B cell (primary cell): ENCODE measurements at regions not wholly inside any gene's neighbourhood (a gene's known extent, or its start where the extent isn't known, plus 50 kb on each side); places are given as distances from the start of the nearest gene placed in this dataset.

Experiments
- ATAC-seq: fragments of 200-7000 bp; cut with Tn5 transposase; one replicate; pipeline ENCODE4 v1.10.0; 2021; ENCODE audit warnings: low read depth, mild to moderate bottlenecking, moderate number of reproducible peaks, moderate library complexity
- CTCF ChIA-PET: fragments of 350-600 bp; sonication (Branson Sonifier 250); formaldehyde crosslinking; loops from one replicate; lab custom pipeline; 2021; ENCODE audit warnings: antibody characterized with exemption, inconsistent platforms; lab: Charles Lee
- POLR2A ChIA-PET: fragments of 350-600 bp; sonication (Branson Sonifier 250); formaldehyde crosslinking; loops from one replicate; lab custom pipeline; 2021; ENCODE audit warnings: antibody characterized with exemption; lab: Charles Lee
- DNase-seq: peaks from one replicate; pipeline ENCODE4 v3.0.0; 2013
- H2AFZ ChIP-seq: 2 replicates; pipeline ENCODE4 v1.6.1; 2012; ENCODE audit warnings: mild to moderate bottlenecking, low read depth, low read length; ENCODE audit not compliant: insufficient read depth, poor library complexity, severe bottlenecking
- H3K27ac ChIP-seq, 2 donors: 1 replicate in 1 of 2; 2 replicates in 1 of 2; pipeline ENCODE4 v1.5.1; 2012 to 2013; ENCODE audit warnings: low read length in 2 of 2, mild to moderate bottlenecking in 2 of 2, moderate library complexity in 1 of 2
- H3K27me3 ChIP-seq, 4 experiments: fragments of 200-600 bp in 1 of 4; sonication (generic) in 1 of 4; replicated peaks in 1 of 4; 1 replicate in 2 of 4; 2 replicates in 2 of 4; pipeline versions ENCODE4 v1.6.1 to v1.7.0; 2013 to 2016; ENCODE audit warnings: low read length in 3 of 4, mild to moderate bottlenecking in 2 of 4, mixed read lengths in 1 of 4, moderate library complexity in 1 of 4; ENCODE audit not compliant: insufficient read depth in 4 of 4, control insufficient read depth in 3 of 4; ENCODE audit errors: control extremely low read depth in 1 of 4
- H3K36me3 ChIP-seq, 2 experiments: replicated peaks in 1 of 2; 1 replicate in 1 of 2; 2 replicates in 1 of 2; pipeline versions ENCODE4 v1.6.1 to v1.7.1; 2013; ENCODE audit warnings: low read length in 1 of 2; ENCODE audit not compliant: insufficient read depth in 2 of 2, control insufficient read depth in 1 of 2; ENCODE audit errors: control extremely low read depth in 1 of 2, extremely low read depth in 1 of 2
- H3K4me1 ChIP-seq, 2 donors: fragments of 200-600 bp in 1 of 2; sonication (generic) in 1 of 2; 1 replicate in 1 of 2; 2 replicates in 1 of 2; pipeline versions ENCODE4 v1.5.1 to v1.6.1; 2013 to 2017; ENCODE audit warnings: low read length in 2 of 2; ENCODE audit not compliant: control insufficient read depth in 2 of 2, insufficient read depth in 2 of 2
- H3K4me2 ChIP-seq: replicated peaks from 2 replicates; pipeline ENCODE3; 2012; ENCODE audit warnings: mild to moderate bottlenecking, low read depth, low read length; ENCODE audit not compliant: poor library complexity, severe bottlenecking
- H3K4me3 ChIP-seq, 5 experiments: fragments of 200-600 bp in 1 of 5; sonication (generic) in 1 of 5; 1 replicate in 3 of 5; 2 replicates in 2 of 5; pipeline versions ENCODE4 v1.5.1 to v1.7.0; 2011 to 2016; ENCODE audit warnings: low read length in 4 of 5, mild to moderate bottlenecking in 4 of 5, low read depth in 2 of 5, control low read depth in 1 of 5, moderate library complexity in 1 of 5; ENCODE audit not compliant: insufficient read depth in 1 of 5; ENCODE audit errors: control extremely low read depth in 1 of 5, extremely low read depth in 1 of 5
- H3K79me2 ChIP-seq: fragments of 200-600 bp; sonication (generic); one replicate; pipeline ENCODE4 v1.6.0; 2016; ENCODE audit warnings: low read length; ENCODE audit not compliant: control insufficient read depth, insufficient read depth
- H3K9ac ChIP-seq: fragments of 200-600 bp; sonication (generic); 2 replicates; pipeline ENCODE4 v1.6.1; 2017; ENCODE audit warnings: mild to moderate bottlenecking, low read length, moderate library complexity
- H3K9me3 ChIP-seq, 3 donors: one replicate each; pipeline versions ENCODE4 v1.6.1 to v1.7.1; 2013; ENCODE audit warnings: low read length in 2 of 3; ENCODE audit not compliant: control insufficient read depth in 2 of 3, insufficient read depth in 1 of 3; ENCODE audit errors: control extremely low read depth in 1 of 3
- H4K20me1 ChIP-seq: 2 replicates; pipeline ENCODE4 v1.6.0; 2012; ENCODE audit warnings: mild to moderate bottlenecking, low read length; ENCODE audit not compliant: insufficient read depth, control insufficient read depth, poor library complexity, severe bottlenecking
- H3K27ac Mint-ChIP-seq: one replicate; pipeline ENCODE4 v1.8.0; 2021; ENCODE audit warnings: mixed read lengths
- H3K27me3 Mint-ChIP-seq: one replicate; pipeline ENCODE4 v1.8.0; 2021; ENCODE audit warnings: mixed read lengths
- H3K4me1 Mint-ChIP-seq: one replicate; pipeline ENCODE4 v1.8.0; 2021; ENCODE audit warnings: mixed read lengths
- H3K4me3 Mint-ChIP-seq: one replicate; pipeline ENCODE4 v1.8.0; 2021; ENCODE audit warnings: mixed read lengths
- H3K9me3 Mint-ChIP-seq: one replicate; pipeline ENCODE4 v1.8.0; 2022; ENCODE audit warnings: mixed read lengths; ENCODE audit not compliant: insufficient read depth
- EZH2 ChIP-seq: IDR thresholded peaks from 2 replicates; pipeline ENCODE4 v1.6.1; 2012; ENCODE audit warnings: borderline replicate concordance, low read depth, mild to moderate bottlenecking, moderate library complexity, low read length; ENCODE audit not compliant: insufficient read depth, poor library complexity, severe bottlenecking
- WGBS: methylation state at CpG from one replicate; pipeline ENCODE4 v1.1.5; 2013; ENCODE audit warnings: missing lambda C conversion rate; ENCODE audit not compliant: insufficient coverage; 5-methylcytosine and 5-hydroxymethylcytosine counted together
- intact Hi-C: fragments of 100-400 bp; cut with micrococcal nuclease; formaldehyde crosslinking; loops from one replicate; pipeline ENCODE4 v1.10.0; 2022
- TF ChIP-seq, protein P1 (sequence below): fragments of 200-600 bp; IDR thresholded peaks from one replicate; pipeline ENCODE4 v1.8.0; 2022; ENCODE audit warnings: antibody characterized with exemption, mild to moderate bottlenecking

DNA sequence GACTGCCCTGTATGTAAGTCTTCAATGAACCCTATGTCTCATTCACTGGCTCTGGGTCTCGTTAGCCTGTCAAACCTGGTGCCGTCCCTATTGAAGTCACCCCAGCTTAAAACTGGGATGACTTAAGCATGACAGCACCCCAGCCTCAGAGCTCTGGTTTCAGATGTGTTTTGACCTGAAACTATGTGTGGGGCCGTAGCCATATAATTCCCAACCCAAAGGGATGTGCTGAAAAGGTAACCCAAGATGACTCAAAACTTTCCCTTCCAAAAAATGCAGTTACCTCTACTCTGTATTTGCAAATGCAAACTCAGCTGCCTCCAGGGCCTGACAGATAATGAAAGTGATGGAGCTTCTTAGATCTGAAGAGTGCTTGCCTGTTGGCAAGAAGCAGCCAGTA lies 478.3 kb upstream of the ERCC4 start:
- POLR2A ChIA-PET = no interaction called here
- no peak for DNase-seq
- Histone ChIP-seq H2AFZ (no peak overlapping the region), H3K27ac (no peak overlapping the region), H3K79me2 (no peaks in the 10 kb centered on the region), H4K20me1 (no peaks in the 10 kb centered on the region), H3K4me3 (no peak overlapping the region), H3K36me3 (no peaks in the 10 kb centered on the region), H3K9me3 (no peaks in the 10 kb centered on the region), H3K4me2 (no peak overlapping the region), H3K9ac (no peak overlapping the region), H3K27me3 (no peaks in the 10 kb centered on the region), H3K4me1 (no peaks in the 10 kb centered on the region)
- TF ChIP-seq EZH2 = no peak
- TF ChIP-seq, protein P1, sequence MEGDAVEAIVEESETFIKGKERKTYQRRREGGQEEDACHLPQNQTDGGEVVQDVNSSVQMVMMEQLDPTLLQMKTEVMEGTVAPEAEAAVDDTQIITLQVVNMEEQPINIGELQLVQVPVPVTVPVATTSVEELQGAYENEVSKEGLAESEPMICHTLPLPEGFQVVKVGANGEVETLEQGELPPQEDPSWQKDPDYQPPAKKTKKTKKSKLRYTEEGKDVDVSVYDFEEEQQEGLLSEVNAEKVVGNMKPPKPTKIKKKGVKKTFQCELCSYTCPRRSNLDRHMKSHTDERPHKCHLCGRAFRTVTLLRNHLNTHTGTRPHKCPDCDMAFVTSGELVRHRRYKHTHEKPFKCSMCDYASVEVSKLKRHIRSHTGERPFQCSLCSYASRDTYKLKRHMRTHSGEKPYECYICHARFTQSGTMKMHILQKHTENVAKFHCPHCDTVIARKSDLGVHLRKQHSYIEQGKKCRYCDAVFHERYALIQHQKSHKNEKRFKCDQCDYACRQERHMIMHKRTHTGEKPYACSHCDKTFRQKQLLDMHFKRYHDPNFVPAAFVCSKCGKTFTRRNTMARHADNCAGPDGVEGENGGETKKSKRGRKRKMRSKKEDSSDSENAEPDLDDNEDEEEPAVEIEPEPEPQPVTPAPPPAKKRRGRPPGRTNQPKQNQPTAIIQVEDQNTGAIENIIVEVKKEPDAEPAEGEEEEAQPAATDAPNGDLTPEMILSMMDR = no peak
- no peaks in the 10 kb centered on the region for H3K9me3 Mint-ChIP-seq
- CTCF ChIA-PET = no interaction called here
- ATAC-seq = no peak
- H3K27ac Mint-ChIP-seq = no peak overlapping the region
- no peak overlapping the region for H3K4me3 Mint-ChIP-seq
- intact Hi-C loops = no loop called here
- no peaks in the 10 kb centered on the region for H3K4me1 Mint-ChIP-seq
- WGBS = 95% methylated on average over 2 of the region's 3 CpGs
- no peaks in the 10 kb centered on the region for H3K27me3 Mint-ChIP-seq

- H3K79me2 ChIP-seq = no peaks in the 10 kb centered on the region
- intact Hi-C loops = no loop called here
- DNase-seq (no peak), ATAC-seq (no peak)
- TF ChIP-seq, protein P1 = no peak
- no peak for TF ChIP-seq EZH2
- ChIA-PET CTCF (no interaction called here), POLR2A (no interaction called here)
- H2AFZ ChIP-seq = no peak overlapping the region
- no peaks in the 10 kb centered on the region for H3K27me3 ChIP-seq
- no peaks in the 10 kb centered on the region for H4K20me1 ChIP-seq
- H3K9ac ChIP-seq = no peak overlapping the region
- H3K4me3 ChIP-seq = no peak overlapping the region
- Mint-ChIP-seq H3K27ac (no peak overlapping the region), H3K4me3 (no peak overlapping the region), H3K4me1 (no peaks in the 10 kb centered on the region), H3K9me3 (no peaks in the 10 kb centered on the region), H3K27me3 (no peaks in the 10 kb centered on the region)
- H3K27ac ChIP-seq = no peak overlapping the region
- no peaks in the 10 kb centered on the region for H3K4me1 ChIP-seq
- H3K36me3 ChIP-seq = no peaks in the 10 kb centered on the region
- 37% methylated on average over 2 of the region's 4 CpGs for WGBS
- no peaks in the 10 kb centered on the region for H3K9me3 ChIP-seq
- H3K4me2 ChIP-seq = no peak overlapping the region
Observed at GRCh38 chr16:13448346-13448745, 471.6 kb upstream of the ERCC4 start.
